HEK293 (cell line): ENCODE measurements at regions not wholly inside any gene's neighbourhood (a gene's known extent, or its start where the extent isn't known, plus 50 kb on each side); places are given as distances from the start of the nearest gene placed in this dataset.
"Not testable (repeated sequence)": the region's sequence is repeated elsewhere in the genome, so short reads cannot be mapped to it uniquely, and the experiment has no call there.

ENCODE experiments used
- SETDB1 ChIP-seq: IDR thresholded peaks from one replicate; pipeline ENCODE4 v1.6.1; 2017; ENCODE audit warnings: mild to moderate bottlenecking, low read length, moderate library complexity, mixed read lengths; ENCODE audit not compliant: insufficient read length
- YY2 ChIP-seq: fragments of 450-650 bp; formaldehyde crosslinking; IDR thresholded peaks from 2 replicates; pipeline ENCODE4 v1.5.1; 2016; ENCODE audit warnings: missing biosample characterization, missing genetic modification characterization
- ZFHX2 ChIP-seq: fragments of 450-650 bp; formaldehyde crosslinking; conservative IDR thresholded peaks from 2 replicates; pipeline ENCODE4 v1.5.1; 2016; ENCODE audit warnings: missing biosample characterization, missing genetic modification characterization
- ZNF121 ChIP-seq: fragments of 450-650 bp; formaldehyde crosslinking; IDR thresholded peaks from 2 replicates; pipeline ENCODE4 v1.5.1; 2016; ENCODE audit warnings: missing biosample characterization, missing genetic modification characterization
- ZNF175 ChIP-seq: fragments of 450-650 bp; formaldehyde crosslinking; IDR thresholded peaks from 2 replicates; pipeline ENCODE4 v1.5.1; 2016; ENCODE audit warnings: missing biosample characterization, missing genetic modification characterization
- ZNF24 ChIP-seq: fragments of 450-650 bp; formaldehyde crosslinking; IDR thresholded peaks from 2 replicates; pipeline ENCODE4 v1.5.1; 2016; ENCODE audit warnings: missing biosample characterization, missing genetic modification characterization
- ZNF311 ChIP-seq: fragments of 450-650 bp; formaldehyde crosslinking; IDR thresholded peaks from 2 replicates; pipeline ENCODE4 v1.5.1; 2017; ENCODE audit warnings: missing biosample characterization, missing genetic modification characterization, borderline replicate concordance
- ZNF324 ChIP-seq: fragments of 450-650 bp; formaldehyde crosslinking; IDR thresholded peaks from 2 replicates; pipeline ENCODE4 v1.5.1; 2016; ENCODE audit warnings: missing biosample characterization, missing genetic modification characterization
- ZNF341 ChIP-seq: fragments of 450-650 bp; formaldehyde crosslinking; IDR thresholded peaks from 2 replicates; pipeline ENCODE4; 2016; ENCODE audit warnings: low read depth, missing biosample characterization, missing genetic modification characterization
- ZNF416 ChIP-seq: fragments of 450-650 bp; formaldehyde crosslinking; IDR thresholded peaks from 2 replicates; pipeline ENCODE4 v1.5.1; 2016; ENCODE audit warnings: missing biosample characterization, missing genetic modification characterization
- ZNF610 ChIP-seq: fragments of 450-650 bp; formaldehyde crosslinking; IDR thresholded peaks from 2 replicates; pipeline ENCODE4 v1.5.1; 2016; ENCODE audit warnings: missing biosample characterization, missing genetic modification characterization, borderline replicate concordance
- ZNF777 ChIP-seq: fragments of 450-650 bp; formaldehyde crosslinking; IDR thresholded peaks from 2 replicates; pipeline ENCODE4 v1.5.1; 2017; ENCODE audit warnings: missing biosample characterization, missing genetic modification characterization, borderline replicate concordance
- TF ChIP-seq, protein P1 (sequence below): fragments of 450-650 bp; formaldehyde crosslinking; IDR thresholded peaks from 2 replicates; pipeline ENCODE4 v1.5.1; 2016; ENCODE audit warnings: missing biosample characterization, missing genetic modification characterization
- TF ChIP-seq, protein P2 (sequence below): fragments of 450-650 bp; formaldehyde crosslinking; IDR thresholded peaks from 2 replicates; pipeline ENCODE4 v1.5.1; 2016; ENCODE audit warnings: missing biosample characterization, missing genetic modification characterization

DNA sequence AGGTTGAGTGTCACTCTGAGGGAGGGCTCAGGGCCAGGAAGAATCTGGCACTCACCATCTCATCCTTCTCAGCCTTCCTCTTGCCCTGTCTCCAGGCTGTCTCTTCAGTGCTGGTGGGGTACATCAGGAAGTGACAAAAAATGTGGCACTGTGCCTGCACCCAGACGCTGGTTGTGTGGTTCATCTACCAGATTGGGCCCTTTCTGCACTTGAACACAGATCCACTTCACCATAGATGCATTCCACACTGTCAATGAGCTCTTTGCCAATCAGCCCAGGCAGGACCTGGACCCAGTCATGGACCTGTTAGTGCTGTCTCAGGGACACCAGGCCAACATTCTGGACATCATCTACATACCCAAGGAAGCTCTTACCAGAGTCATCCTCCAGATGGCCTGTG lies 247.7 kb downstream of the CWH43 start:
- TF ChIP-seq, protein P1, sequence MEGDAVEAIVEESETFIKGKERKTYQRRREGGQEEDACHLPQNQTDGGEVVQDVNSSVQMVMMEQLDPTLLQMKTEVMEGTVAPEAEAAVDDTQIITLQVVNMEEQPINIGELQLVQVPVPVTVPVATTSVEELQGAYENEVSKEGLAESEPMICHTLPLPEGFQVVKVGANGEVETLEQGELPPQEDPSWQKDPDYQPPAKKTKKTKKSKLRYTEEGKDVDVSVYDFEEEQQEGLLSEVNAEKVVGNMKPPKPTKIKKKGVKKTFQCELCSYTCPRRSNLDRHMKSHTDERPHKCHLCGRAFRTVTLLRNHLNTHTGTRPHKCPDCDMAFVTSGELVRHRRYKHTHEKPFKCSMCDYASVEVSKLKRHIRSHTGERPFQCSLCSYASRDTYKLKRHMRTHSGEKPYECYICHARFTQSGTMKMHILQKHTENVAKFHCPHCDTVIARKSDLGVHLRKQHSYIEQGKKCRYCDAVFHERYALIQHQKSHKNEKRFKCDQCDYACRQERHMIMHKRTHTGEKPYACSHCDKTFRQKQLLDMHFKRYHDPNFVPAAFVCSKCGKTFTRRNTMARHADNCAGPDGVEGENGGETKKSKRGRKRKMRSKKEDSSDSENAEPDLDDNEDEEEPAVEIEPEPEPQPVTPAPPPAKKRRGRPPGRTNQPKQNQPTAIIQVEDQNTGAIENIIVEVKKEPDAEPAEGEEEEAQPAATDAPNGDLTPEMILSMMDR: not testable (repeated sequence)
- not testable (repeated sequence) for TF ChIP-seq ZNF341; ZNF324 (tag by site-specific recombination); ZNF175 (tag by site-specific recombination); SETDB1; ZFHX2; ZNF311 (tag by site-specific recombination); ZNF121; ZNF777 (tag by site-specific recombination); YY2 (tag by site-specific recombination); ZNF24 (tag by site-specific recombination); ZNF610 (tag by site-specific recombination); ZNF416 (tag by site-specific recombination)
- TF ChIP-seq, protein P2, sequence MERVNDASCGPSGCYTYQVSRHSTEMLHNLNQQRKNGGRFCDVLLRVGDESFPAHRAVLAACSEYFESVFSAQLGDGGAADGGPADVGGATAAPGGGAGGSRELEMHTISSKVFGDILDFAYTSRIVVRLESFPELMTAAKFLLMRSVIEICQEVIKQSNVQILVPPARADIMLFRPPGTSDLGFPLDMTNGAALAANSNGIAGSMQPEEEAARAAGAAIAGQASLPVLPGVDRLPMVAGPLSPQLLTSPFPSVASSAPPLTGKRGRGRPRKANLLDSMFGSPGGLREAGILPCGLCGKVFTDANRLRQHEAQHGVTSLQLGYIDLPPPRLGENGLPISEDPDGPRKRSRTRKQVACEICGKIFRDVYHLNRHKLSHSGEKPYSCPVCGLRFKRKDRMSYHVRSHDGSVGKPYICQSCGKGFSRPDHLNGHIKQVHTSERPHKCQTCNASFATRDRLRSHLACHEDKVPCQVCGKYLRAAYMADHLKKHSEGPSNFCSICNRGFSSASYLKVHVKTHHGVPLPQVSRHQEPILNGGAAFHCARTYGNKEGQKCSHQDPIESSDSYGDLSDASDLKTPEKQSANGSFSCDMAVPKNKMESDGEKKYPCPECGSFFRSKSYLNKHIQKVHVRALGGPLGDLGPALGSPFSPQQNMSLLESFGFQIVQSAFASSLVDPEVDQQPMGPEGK (tag by site-specific recombination): not testable (repeated sequence)
